HG03571 (cell line): ENCODE measurements at regions not wholly inside any gene's neighbourhood (a gene's known extent, or its start where the extent isn't known, plus 50 kb on each side); places are given as distances from the start of the nearest gene placed in this dataset.

Experiments
- ATAC-seq: cut with Tn5 transposase; IDR thresholded peaks from one replicate; pipeline ENCODE4 v1.9.1; 2021; ENCODE audit not compliant: unreplicated experiment

DNA sequence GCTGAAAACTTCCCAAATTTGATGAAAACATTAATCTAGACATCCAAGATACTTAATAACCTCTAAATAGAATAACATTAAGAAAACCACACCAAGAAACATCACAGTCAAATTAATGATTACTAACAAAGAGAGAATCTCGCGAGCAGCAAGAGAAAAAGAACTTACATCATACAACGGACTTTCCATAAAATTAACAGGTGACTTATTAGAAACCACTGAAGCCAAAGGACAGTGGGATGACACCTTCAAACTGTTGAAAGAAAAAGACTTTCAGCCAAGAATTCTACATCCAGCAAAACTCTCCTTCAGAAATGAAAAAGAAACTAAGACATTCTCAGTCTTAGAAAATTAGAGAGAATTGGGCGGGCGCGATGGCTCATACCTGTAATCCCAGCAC, 232.0 kb downstream of the SNCA start:
- ATAC-seq, result no peak

DNA sequence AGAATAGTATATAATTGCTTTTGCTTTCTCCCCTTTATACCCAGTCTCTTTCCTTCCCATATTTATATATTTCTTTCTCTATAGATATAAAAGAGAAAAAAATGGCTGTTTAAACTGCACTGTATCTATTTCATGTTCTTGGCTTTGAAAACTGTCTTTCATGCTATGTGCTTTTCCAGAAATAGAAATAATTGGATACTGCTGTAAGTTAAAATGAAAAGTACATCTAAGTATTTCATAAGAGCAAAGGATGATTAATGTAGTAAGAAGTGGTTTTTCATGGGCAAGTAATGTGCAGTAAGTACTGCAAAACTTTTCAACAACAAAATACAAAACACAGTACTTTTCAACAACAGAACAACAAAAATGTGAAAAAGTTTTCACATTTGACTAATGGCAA, 237.9 kb downstream of the SNCA start:
- ATAC-seq, result no peak

GRCh38 chr4:89598602-89599001, 238.4 kb downstream of the SNCA start:
- ATAC-seq, result no peak

DNA sequence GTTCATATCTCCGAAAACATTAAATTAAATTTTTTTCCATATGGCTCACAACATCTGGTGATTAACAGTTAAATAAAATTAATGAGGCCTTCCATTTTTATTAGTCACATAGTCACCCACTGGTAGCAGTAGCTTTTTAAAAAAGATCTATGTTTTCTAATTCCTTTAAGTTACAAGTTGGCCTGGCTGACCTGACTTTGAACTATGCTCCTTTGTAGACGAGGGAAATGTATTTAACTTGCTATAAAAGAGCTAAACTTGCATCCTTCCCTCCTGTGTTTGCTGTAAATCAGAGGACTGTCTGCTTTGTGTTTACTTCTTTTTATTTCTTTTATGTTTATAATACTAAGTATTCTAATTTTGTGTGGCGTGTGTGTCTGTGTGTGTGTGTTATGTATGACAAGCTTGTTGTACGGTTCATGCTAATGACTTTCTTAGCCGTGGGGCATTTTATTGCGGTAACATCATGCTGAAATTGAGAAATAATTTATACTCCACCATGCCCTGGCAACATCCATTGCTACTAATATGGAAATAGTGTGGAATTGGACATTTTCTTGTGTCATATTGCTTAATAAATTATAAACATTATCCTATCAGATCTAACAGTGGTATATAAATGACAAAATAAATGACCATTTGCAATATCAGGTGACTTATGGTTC, 241.7 kb downstream of the SNCA start:
- no peak for ATAC-seq

- no peak for ATAC-seq
Observed at GRCh38 chr4:89590128-89590527, 246.8 kb downstream of the SNCA start.

GRCh38 chr4:89588421-89588820, 248.5 kb downstream of the SNCA start:
- no peak for ATAC-seq

- ATAC-seq, result no peak
Observed at GRCh38 chr4:89587364-89587763, 249.6 kb downstream of the SNCA start.

DNA sequence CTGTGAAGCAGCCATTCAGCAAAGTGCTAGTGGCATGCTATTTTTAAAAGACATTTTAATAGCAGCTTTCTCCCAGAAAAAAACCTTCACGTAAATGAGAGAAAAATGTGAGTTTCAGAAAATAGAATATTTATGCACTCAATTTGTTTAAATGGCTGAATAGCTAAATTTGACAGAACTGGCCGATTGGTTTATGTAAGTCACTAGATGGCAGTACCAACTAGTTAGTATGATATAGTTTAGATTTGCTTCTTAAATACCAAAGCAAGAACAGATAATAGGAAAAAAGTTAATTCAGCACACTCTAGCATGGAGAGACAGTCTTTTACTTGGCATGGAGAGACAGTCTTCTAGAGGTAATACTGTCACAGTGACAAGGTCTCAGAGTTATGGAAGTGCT, 250.1 kb downstream of the SNCA start:
- no peak for ATAC-seq

GRCh38 chr4:89586318-89586717, 250.6 kb downstream of the SNCA start:
- ATAC-seq, result no peak

DNA sequence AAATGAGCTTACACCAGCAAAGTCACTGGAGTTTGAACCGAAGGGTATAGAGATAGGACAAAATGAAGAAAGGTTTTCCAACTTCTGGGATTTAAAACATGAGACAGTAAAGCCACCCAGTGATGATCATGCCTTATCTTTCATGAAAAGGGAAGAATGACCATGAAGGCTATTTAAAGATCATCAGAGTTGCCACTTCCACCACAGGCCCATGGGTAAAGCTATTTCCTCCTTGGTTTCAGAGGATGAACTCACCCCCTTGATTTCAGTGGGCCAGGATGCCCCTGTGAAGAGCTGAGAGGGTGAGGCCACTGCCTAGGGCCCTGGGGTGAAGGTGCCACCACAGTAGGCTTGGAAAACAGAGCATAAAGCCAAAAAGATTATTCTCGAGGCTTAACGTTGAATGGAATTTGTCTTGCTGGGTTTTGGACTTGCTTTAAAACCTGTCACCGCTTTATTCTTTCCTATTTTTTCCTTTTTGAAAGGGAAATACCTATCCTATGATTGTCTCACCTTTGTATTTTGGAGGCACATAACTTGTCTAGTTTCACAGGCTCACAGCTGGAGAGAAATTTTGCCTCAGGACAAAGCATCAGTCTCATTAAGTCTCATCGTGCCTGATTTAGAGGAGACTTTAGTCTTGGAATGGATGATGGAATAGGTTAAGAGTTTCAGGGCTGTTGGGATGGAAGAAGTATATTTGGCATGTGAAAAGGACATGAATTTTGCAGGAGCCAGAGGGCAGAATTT, 254.0 kb downstream of the SNCA start:
- ATAC-seq, result no peak

DNA sequence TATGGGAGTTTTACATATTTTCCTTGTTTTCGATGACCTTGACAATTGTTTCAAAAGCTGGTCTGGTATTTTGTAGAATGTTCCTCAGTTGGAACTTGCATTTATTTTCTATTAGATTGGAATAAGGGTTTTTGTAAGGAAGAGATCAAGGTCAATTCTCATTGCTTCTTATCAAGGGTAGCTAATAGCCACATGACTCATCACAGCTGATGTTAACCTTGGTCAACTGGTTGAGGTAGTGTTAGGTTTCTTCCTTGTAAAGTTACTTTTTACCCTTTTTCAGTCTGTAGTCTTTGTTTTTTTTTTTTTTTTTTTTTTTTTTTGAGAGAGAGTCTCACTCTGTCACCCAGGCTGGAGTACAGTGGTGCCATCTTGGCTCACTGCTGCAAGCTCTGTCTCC, 257.2 kb downstream of the SNCA start:
- no peak for ATAC-seq

- no peak for ATAC-seq
Observed at GRCh38 chr4:89576246-89576645, 260.7 kb downstream of the SNCA start.

DNA sequence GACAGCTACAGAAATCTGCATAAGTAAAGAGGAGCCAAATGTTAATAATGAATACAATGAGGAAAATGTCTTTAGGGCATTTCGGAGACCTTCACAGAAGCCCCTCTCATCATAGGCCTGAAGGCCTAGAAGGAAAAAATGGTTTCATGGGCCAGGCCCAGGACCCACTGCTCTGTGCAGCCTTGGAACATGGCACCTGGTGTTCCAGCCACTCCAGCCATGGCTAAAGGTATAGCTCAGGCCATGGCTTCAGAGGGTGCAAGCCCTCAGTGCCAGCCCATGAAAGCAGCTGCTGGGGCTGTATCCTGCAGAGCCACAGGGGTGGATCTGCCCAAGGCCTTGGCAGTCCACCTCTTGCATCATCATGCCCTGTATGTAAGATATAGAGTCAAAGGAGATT, 261.1 kb downstream of the SNCA start:
- ATAC-seq, result no peak

- no peak for ATAC-seq
Observed at GRCh38 chr4:89574176-89574575, 262.8 kb downstream of the SNCA start.

- ATAC-seq, result no peak
Observed at GRCh38 chr4:89573656-89574055, 263.3 kb downstream of the SNCA start.

DNA sequence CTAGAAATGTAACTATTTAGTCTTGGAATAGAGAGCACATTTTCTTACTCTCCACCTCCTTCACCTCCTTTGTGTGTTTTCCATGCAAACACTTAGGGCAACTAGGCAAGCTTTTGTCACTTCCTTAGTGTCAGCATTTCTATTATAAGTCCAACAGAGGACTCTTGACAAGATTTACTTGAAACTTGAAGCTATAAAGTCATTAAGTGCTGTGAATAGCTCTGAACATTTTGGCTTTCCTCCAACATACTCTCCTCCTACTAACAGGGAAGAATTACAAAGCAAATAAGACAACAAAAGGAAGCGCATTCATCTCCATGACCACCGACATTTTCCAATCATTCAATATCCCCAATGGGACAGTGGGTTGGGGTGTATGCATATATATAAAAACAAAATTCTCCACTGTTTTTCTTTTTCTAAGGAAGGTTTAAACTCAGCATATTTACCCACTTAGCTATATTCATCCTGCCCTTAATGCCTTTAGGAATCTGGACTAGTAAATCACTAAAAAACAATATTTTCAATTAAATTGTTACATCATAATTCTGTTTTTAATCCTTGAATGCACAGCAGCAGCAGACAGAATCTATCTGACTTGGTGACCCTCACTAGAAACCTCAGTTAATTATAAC, 264.6 kb downstream of the SNCA start:
- no peak for ATAC-seq

DNA sequence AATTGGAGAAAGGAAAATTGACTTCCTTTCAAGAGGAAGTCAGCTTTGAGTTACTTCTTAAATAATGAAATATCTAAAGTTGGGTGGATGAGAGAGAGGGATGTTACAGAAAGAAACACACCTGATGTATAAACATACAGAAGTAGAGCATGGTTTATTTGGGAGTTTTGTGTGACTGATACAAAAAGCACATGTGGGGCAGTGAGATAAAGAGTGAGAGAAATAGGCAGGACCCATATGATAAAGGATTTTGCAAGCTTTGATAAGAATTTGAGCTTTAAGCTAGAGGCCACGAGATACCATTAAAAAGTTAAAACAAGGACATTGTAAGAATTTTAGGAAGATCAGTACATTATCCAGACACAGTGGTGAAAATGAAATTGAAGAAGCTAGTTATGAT, 263.3 kb upstream of the GPRIN3 start:
- no peak for ATAC-seq

DNA sequence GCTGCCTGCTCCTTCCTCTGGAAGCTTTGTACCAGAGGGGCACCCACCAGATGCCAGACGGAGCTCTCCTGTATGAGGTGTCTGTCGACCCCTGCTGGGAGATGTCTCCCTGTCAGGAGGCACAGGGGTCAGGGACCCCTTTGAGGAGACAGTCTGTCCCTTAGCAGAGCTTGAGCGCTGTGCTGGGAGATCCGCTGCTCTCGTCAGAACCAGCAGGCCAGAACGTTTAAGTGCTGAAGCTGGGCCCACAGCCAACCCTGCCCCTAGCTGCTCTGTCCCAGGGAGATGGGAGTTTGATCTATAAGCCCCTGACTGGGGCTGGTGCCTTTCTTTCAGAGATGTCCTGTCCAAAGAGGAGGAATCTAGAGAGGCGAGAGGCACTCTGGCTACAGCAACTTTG, 260.3 kb upstream of the GPRIN3 start:
- ATAC-seq, result no peak

DNA sequence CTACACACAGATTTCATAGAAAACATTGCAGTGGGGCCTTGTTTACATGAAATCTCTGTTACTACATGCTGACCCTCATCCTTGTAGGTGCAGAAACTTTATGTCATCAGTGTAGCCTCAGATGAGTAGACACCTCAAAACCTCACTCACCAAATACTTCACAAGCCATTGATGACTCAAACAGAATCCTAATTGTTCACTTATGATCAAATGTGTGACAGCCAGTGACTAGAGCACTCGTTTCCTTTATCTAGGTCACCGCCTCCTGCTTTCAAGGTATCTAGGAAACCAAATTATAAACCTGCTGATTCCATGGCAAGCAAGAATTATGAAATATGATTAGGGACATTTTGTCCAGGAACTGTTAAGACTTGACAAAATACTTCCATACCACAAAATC, 255.8 kb upstream of the GPRIN3 start:
- no peak for ATAC-seq

- no peak for ATAC-seq
Observed at GRCh38 chr4:89562746-89563145, 255.1 kb upstream of the GPRIN3 start.

GRCh38 chr4:89561048-89561447, 253.4 kb upstream of the GPRIN3 start:
- no peak for ATAC-seq

DNA sequence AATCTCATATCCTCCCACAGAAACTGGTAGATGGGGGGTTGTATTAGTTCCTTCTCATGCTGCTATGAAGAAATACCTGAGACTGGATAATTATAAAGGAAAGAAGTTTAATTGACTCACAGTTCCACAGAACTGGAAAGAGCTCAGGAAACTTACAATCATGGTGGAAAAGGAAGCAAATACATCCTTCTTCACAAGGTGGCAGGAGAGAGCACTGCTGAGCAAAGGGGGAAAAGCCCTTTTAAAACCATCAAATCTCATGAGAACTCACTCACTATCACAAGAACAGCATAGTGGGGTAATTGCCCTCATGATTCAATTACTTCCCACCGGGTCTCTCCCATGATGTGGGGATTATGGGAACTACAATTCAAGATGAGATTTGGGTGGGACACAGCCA, 250.5 kb upstream of the GPRIN3 start:
- no peak for ATAC-seq
